PFSK-1 (cell line): ENCODE measurements at regions not wholly inside any gene's neighbourhood (a gene's known extent, or its start where the extent isn't known, plus 50 kb on each side); places are given as distances from the start of the nearest gene placed in this dataset.

Experiments
- FOXP2 ChIP-seq: optimal IDR thresholded peaks from 2 replicates; pipeline ENCODE3; 2011; ENCODE audit warnings: borderline replicate concordance, control low read depth, inconsistent platforms; ENCODE audit not compliant: insufficient read depth; ENCODE audit errors: extremely low read length, extremely low read depth
- POLR2AphosphoS5 ChIP-seq: IDR thresholded peaks from 2 replicates; pipeline ENCODE4 v1.6.1; 2012; ENCODE audit warnings: low read depth, mild to moderate bottlenecking, control low read depth, low read length, moderate library complexity
- SIN3A ChIP-seq: IDR thresholded peaks from 2 replicates; pipeline ENCODE4 v1.6.1; 2012; ENCODE audit warnings: mild to moderate bottlenecking, low read length, moderate library complexity, borderline replicate concordance; ENCODE audit not compliant: insufficient read depth
- TAF1 ChIP-seq: IDR thresholded peaks from 2 replicates; pipeline ENCODE4 v1.6.1; 2012; ENCODE audit warnings: low read length, control low read depth, borderline replicate concordance; ENCODE audit not compliant: insufficient read depth
- TF ChIP-seq, protein P1 (sequence below), 2 experiments: IDR thresholded peaks; 2 replicates each; pipeline versions ENCODE4 v1.6.1 to v1.8.0; 2011 to 2012; ENCODE audit warnings: low read depth in 2 of 2, low read length in 2 of 2, control low read depth in 1 of 2, inconsistent platforms in 1 of 2, mild to moderate bottlenecking in 1 of 2, moderate library complexity in 1 of 2; ENCODE audit not compliant: insufficient read depth in 1 of 2

DNA sequence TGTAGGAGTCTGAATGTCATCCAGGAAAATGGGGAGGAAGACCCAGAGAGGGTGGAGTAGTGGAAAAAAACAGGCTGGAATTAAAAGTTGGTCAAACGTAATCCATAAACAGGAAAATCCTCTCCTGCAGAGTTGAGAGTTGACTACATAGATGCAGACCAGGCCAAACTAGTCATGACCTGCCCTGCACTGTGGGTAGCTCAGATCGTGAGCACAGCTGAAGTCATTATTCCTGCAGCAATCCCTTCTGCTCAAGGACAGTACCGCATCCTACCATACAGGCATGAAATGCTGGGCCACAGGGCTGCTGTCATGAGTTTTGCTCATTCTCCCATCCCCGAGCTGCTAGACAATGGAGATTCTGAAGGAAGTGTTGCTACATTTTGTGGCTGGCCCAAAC, 352.2 kb downstream of the EN1 start:
- TF ChIP-seq FOXP2, result no peak

DNA sequence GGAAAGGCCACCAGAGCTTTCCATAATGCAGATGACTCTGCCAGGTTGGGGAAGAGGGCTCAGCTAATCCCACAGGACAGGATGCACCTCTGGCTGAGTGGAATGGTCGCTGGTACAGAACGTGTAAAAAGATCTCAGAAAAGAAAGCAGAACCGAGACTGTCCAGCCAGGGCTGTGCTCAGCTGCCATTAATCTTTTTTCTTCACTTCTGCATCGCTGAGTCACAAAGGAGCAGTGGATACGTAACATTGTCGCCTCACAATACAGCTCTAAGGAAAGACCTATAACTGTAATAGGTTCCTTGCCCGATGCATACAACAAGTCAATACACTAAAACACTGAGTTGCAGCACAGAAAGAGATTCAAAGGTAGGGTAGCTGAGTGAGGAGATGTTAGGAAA, 354.2 kb downstream of the EN1 start:
- no peak for TF ChIP-seq POLR2AphosphoS5
- TF ChIP-seq SIN3A, result no peak
- TF ChIP-seq, protein P1, sequence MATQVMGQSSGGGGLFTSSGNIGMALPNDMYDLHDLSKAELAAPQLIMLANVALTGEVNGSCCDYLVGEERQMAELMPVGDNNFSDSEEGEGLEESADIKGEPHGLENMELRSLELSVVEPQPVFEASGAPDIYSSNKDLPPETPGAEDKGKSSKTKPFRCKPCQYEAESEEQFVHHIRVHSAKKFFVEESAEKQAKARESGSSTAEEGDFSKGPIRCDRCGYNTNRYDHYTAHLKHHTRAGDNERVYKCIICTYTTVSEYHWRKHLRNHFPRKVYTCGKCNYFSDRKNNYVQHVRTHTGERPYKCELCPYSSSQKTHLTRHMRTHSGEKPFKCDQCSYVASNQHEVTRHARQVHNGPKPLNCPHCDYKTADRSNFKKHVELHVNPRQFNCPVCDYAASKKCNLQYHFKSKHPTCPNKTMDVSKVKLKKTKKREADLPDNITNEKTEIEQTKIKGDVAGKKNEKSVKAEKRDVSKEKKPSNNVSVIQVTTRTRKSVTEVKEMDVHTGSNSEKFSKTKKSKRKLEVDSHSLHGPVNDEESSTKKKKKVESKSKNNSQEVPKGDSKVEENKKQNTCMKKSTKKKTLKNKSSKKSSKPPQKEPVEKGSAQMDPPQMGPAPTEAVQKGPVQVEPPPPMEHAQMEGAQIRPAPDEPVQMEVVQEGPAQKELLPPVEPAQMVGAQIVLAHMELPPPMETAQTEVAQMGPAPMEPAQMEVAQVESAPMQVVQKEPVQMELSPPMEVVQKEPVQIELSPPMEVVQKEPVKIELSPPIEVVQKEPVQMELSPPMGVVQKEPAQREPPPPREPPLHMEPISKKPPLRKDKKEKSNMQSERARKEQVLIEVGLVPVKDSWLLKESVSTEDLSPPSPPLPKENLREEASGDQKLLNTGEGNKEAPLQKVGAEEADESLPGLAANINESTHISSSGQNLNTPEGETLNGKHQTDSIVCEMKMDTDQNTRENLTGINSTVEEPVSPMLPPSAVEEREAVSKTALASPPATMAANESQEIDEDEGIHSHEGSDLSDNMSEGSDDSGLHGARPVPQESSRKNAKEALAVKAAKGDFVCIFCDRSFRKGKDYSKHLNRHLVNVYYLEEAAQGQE (IDR thresholded peaks at IDR 0.05; ENCODE audit: insufficient read depth in 1 of 2, low read depth in 2 of 2, low read length in 2 of 2), result no peak
- TF ChIP-seq TAF1, result no peak
- no peak for TF ChIP-seq FOXP2

DNA sequence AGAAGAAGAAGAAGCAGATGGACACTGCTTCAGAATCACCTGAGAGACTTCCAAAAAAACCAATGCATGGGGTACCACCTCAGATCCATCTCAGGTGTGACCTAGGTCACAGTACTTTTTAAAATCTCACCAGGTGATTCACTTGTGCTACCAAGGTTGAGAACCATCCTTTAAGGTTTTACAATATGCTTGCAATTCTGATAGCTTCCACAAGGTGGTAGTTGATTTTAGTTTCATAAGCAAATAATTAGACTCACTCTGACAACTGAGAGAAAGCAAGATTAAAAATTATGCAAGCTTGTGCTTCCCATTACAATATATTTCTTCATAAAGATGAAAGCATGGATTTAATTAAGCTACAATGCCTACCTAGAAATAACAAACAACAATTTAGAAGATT, 355.1 kb downstream of the EN1 start:
- no peak for TF ChIP-seq POLR2AphosphoS5
- no peak for TF ChIP-seq SIN3A
- TF ChIP-seq FOXP2, result no peak
- TF ChIP-seq, protein P1 (IDR thresholded peaks at IDR 0.05; ENCODE audit: insufficient read depth in 1 of 2, low read depth in 2 of 2, low read length in 2 of 2), result no peak

DNA sequence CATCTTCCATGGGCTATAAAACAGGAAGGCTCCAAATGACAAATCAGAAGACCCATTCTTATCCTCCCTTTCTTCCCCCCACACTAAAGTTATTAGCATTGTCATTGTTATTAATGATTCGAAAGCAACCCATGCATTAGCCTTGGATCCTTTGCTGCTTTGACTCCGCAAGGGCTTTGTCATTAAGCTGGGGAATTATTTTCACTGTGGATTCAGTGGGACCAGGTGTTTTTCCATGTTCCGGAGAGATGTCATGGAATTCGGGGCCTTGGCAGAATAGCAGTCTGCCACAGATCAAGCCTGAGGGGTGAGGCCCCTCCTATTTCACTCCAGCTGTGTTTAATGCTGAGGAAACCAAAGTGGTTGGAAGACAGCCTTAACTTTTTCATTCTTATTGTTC, 357.1 kb downstream of the EN1 start:
- no peak for TF ChIP-seq SIN3A
- TF ChIP-seq, protein P1 (IDR thresholded peaks at IDR 0.05; ENCODE audit: insufficient read depth in 1 of 2, low read depth in 2 of 2, low read length in 2 of 2), result no peak
- TF ChIP-seq FOXP2, result no peak
- TF ChIP-seq POLR2AphosphoS5, result no peak
- TF ChIP-seq TAF1, result no peak

DNA sequence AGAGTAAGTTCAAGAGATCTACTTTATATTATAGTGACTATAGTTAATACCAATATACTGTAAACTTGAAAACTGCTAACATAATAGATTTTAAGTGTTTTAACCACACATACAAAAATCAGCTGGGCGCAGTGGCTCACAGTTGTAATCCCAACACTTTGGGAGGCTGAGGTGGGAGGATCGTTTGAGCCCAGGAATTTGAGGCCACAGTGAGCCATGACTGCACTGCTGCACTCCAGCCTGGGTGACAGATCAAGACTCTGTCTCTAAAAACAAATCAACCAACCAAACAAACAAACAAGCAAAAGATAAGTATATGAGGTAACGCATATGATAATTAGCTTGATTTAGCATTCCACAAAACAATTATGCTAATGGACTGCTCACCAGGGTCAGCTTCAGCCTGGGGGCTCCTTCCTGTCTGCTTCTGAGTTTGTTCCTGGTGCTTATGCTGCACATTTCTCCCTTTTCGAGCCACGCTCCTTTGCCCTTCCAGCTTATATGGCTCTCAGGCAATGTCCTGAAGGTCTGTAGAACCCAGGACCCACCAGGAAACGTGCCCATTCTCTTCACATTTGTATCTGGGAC, 357.6 kb downstream of the EN1 start:
- TF ChIP-seq SIN3A (no peak), POLR2AphosphoS5 (no peak), TAF1 (no peak), FOXP2 (no peak)
- TF ChIP-seq, protein P1 (IDR thresholded peaks at IDR 0.05; ENCODE audit: insufficient read depth in 1 of 2, low read depth in 2 of 2, low read length in 2 of 2), result no peak

DNA sequence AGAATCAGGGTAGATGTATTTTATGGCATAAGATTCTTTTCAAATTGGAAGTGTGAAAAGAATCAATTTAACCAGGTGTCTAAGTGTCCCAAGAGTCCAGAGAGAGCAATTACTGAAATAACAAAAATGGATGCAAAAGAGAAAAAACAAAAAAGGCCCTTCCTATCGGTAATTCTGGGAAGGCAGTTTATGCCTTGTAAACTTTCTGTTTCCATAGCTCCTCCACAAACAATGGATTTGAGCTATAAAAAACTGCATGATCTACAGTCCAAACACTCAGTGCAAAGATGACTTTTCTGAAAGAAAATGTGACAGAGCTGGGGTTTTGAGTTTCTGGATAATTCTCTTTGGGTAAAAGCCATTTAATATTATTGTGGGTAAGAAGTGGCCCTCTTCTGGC, 366.1 kb downstream of the EN1 start:
- TF ChIP-seq SIN3A, result no peak
